ENCODE measurements at regions not wholly inside any gene's neighbourhood (a gene's known extent, or its start where the extent isn't known, plus 50 kb on each side); places are given as distances from the start of the nearest gene placed in this dataset.

GRCh38 chr10:77695186-77695585 is 57.6 kb upstream of the KCNMA1 start:
- Histone ChIP-seq H3K4me3 (ENCODE audit: low read depth, low read length) (no peak overlapping the region), H3K27me3 (ENCODE audit: control insufficient read depth, insufficient read depth, low read length) (no peaks in the 10 kb centered on the region), H3K36me3 (ENCODE audit: control insufficient read depth, insufficient read depth, low read length) (no peaks in the 10 kb centered on the region)
- no peak for FAIRE-seq
- TF ChIP-seq CTCF (IDR thresholded peaks at IDR 0.05; ENCODE audit: insufficient read depth, low read length, severe bottlenecking), result no peak
- no peak for DNase-seq (ENCODE audit: low read depth)

GRCh38 chr10:77692782-77693181 is 55.2 kb upstream of the KCNMA1 start:
- DNase-seq (ENCODE audit: low read depth), result peak; percentile 74

GRCh38 chr10:77689339-77689738 is 51.7 kb upstream of the KCNMA1 start:
- Histone ChIP-seq H3K36me3 (ENCODE audit: control insufficient read depth, insufficient read depth, low read length) (no peaks in the 10 kb centered on the region), H3K27me3 (ENCODE audit: control insufficient read depth, insufficient read depth, low read length) (peaks cover 11% of the 10 kb centered on the region), H3K4me3 (ENCODE audit: low read depth, low read length) (no peak overlapping the region)
- FAIRE-seq (no peak), DNase-seq (ENCODE audit: low read depth) (no peak)
- TF ChIP-seq CTCF (IDR thresholded peaks at IDR 0.05; ENCODE audit: insufficient read depth, low read length, severe bottlenecking), result no peak

More at GRCh38 chr10:77692782-77693181, 55.2 kb upstream of the KCNMA1 start:
- Histone ChIP-seq H3K4me3 (ENCODE audit: low read depth, low read length) (no peak overlapping the region), H3K27me3 (ENCODE audit: control insufficient read depth, insufficient read depth, low read length) (peaks cover 7% of the 10 kb centered on the region), H3K36me3 (ENCODE audit: control insufficient read depth, insufficient read depth, low read length) (no peaks in the 10 kb centered on the region)
- no peak for TF ChIP-seq CTCF (IDR thresholded peaks at IDR 0.05; ENCODE audit: insufficient read depth, low read length, severe bottlenecking)
- no peak for FAIRE-seq

GRCh38 chr10:77687621-77688020 is 50.0 kb upstream of the KCNMA1 start:
- TF ChIP-seq CTCF (IDR thresholded peaks at IDR 0.05; ENCODE audit: insufficient read depth, low read length, severe bottlenecking), result no peak
- Histone ChIP-seq H3K36me3 (ENCODE audit: control insufficient read depth, insufficient read depth, low read length) (no peaks in the 10 kb centered on the region), H3K27me3 (ENCODE audit: control insufficient read depth, insufficient read depth, low read length) (peaks cover 11% of the 10 kb centered on the region), H3K4me3 (ENCODE audit: low read depth, low read length) (no peak overlapping the region)
- no peak for DNase-seq (ENCODE audit: low read depth)
- FAIRE-seq, result peak; percentile 23
